Tibial nerve (tissue), 4 donors: ENCODE measurements at regions not wholly inside any gene's neighbourhood (a gene's known extent, or its start where the extent isn't known, plus 50 kb on each side); places are given as distances from the start of the nearest gene placed in this dataset.

Source experiments
- EP300 ChIP-seq, 2 donors: sonication (generic); formaldehyde crosslinking; IDR thresholded peaks; one replicate each; pipeline ENCODE4 v1.6.1; 2017; ENCODE audit warnings: antibody characterized with exemption in 2 of 2, mild to moderate bottlenecking in 1 of 2
- POLR2A ChIP-seq, 2 donors: fragments of 450-650 bp; IDR thresholded peaks; one replicate each; pipeline ENCODE4 v1.6.1; 2017; ENCODE audit warnings: antibody characterized with exemption in 2 of 2, mild to moderate bottlenecking in 2 of 2, moderate library complexity in 2 of 2
- TF ChIP-seq, protein P1 (sequence below), 5 experiments: fragments of 200-600 bp in 3 of 5; fragments of 450-650 bp in 2 of 5; sonication (generic) in 3 of 5; IDR thresholded peaks; one replicate each; pipeline ENCODE4 v1.5.1; 2016 to 2019; ENCODE audit warnings: antibody characterized with exemption in 5 of 5, mild to moderate bottlenecking in 3 of 5, moderate library complexity in 2 of 5

DNA sequence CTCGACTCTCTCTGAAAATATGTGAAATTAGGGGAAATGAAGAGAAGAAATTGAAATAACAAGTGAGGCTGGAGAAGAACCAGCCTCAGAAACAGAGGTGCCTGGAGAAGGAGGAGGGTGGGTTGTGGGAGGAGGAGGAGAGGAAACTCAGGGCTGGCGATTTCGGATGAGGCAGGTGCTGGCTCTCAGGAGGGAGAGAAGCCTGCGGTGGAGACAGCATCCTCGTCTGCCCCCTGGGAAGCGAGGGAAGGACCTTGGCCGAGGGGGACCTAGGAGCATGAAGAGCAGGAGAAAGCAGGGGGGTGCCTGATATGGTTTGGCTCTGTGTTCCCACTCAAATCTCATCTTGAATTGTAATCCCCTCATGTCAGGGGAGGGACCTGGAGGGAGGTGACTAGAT is 264.7 kb upstream of the TNRC6C start:
- TF ChIP-seq POLR2A (IDR thresholded peaks at IDR 0.05) (no peak), EP300 (IDR thresholded peaks at IDR 0.05) (no peak)
- TF ChIP-seq, protein P1, sequence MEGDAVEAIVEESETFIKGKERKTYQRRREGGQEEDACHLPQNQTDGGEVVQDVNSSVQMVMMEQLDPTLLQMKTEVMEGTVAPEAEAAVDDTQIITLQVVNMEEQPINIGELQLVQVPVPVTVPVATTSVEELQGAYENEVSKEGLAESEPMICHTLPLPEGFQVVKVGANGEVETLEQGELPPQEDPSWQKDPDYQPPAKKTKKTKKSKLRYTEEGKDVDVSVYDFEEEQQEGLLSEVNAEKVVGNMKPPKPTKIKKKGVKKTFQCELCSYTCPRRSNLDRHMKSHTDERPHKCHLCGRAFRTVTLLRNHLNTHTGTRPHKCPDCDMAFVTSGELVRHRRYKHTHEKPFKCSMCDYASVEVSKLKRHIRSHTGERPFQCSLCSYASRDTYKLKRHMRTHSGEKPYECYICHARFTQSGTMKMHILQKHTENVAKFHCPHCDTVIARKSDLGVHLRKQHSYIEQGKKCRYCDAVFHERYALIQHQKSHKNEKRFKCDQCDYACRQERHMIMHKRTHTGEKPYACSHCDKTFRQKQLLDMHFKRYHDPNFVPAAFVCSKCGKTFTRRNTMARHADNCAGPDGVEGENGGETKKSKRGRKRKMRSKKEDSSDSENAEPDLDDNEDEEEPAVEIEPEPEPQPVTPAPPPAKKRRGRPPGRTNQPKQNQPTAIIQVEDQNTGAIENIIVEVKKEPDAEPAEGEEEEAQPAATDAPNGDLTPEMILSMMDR (IDR thresholded peaks at IDR 0.05): no peak
